ENCODE measurements at regions not wholly inside any gene's neighbourhood (a gene's known extent, or its start where the extent isn't known, plus 50 kb on each side); places are given as distances from the start of the nearest gene placed in this dataset.

GRCh38 chr1:219414250-219414649 lies 198.7 kb downstream of the ZC3H11B start:
- Histone ChIP-seq H3K36me3 (ENCODE audit: control insufficient read depth in 1 of 2, insufficient read depth in 2 of 2, low read length in 2 of 2) (no peaks in the 10 kb centered on the region), H3K9me2 (ENCODE audit: insufficient read depth) (no peaks in the 10 kb centered on the region), H3K27me3 (ENCODE audit: insufficient read depth, low read length) (no peaks in the 10 kb centered on the region), H3K4me1 (ENCODE audit: control insufficient read depth in 1 of 2, insufficient read depth in 2 of 2, low read length in 2 of 2) (no peaks in the 10 kb centered on the region), H3K4me3 (replicated peaks in 1 of 2; ENCODE audit: low read depth in 1 of 2, low read length in 2 of 2) (no peak overlapping the region), H2AFZ (ENCODE audit: low read depth, low read length, poor library complexity, severe bottlenecking) (no peak overlapping the region), H3K9me3 (ENCODE audit: control insufficient read depth in 1 of 2, insufficient read depth in 1 of 2, low read depth in 1 of 2, low read length in 2 of 2) (no peaks in the 10 kb centered on the region), H3K4me2 (ENCODE audit: low read length) (no peak overlapping the region), H4K20me1 (ENCODE audit: insufficient read depth) (no peaks in the 10 kb centered on the region), H3K27ac (ENCODE audit: low read depth, low read length) (no peak overlapping the region), H3K79me2 (ENCODE audit: insufficient read depth, low read length) (no peaks in the 10 kb centered on the region), H3K9ac (ENCODE audit: low read length) (no peak overlapping the region)
- intact Hi-C loops (cut with micrococcal nuclease): loop anchor here (10.0 kb wide), 1 partner anchor 401 kb away; no protein-coding TSS in a partner anchor
- no TSS peak for BruUV-seq (replicated peaks)
- POLR2A ChIA-PET: no interaction called here
- CTCF ChIA-PET: no interaction called here
- DNase-seq (ENCODE audit: low read depth, low spot score) (no peak), ATAC-seq (no peak)
- RAD21 ChIA-PET (ENCODE audit: low non-redundant PET in 1 of 2, low total read pairs in 2 of 2, uncharacterized antibody in 2 of 2, unreplicated experiment in 2 of 2): no interaction called here
- no peak for TF ChIP-seq JUND (IDR thresholded peaks at IDR 0.05)
- TF ChIP-seq EZH2 (IDR thresholded peaks at IDR 0.05): no peak
- TF ChIP-seq POLR2AphosphoS5 (IDR thresholded peaks at IDR 0.05; ENCODE audit: low read depth, low read length): no peak
- no peak for TF ChIP-seq POLR2A (IDR thresholded peaks at IDR 0.05; ENCODE audit: borderline replicate concordance, extremely low read depth, insufficient read depth, insufficient read length)
- TF ChIP-seq SP1 (IDR thresholded peaks at IDR 0.05; ENCODE audit: low read depth): no peak
- no peak for TF ChIP-seq CBX3 (IDR thresholded peaks at IDR 0.05; ENCODE audit: low read depth)
- no peak for TF ChIP-seq MAX (IDR thresholded peaks at IDR 0.05)
- no peak for TF ChIP-seq EGR1 (IDR thresholded peaks at IDR 0.05; ENCODE audit: low read depth)
- TF ChIP-seq ATF3 (IDR thresholded peaks at IDR 0.05): no peak
- no peak for TF ChIP-seq CEBPB (IDR thresholded peaks at IDR 0.05; ENCODE audit: low read depth)
- no peak for TF ChIP-seq ZFX (IDR thresholded peaks at IDR 0.05)
- no peak for TF ChIP-seq SRF (IDR thresholded peaks at IDR 0.05; ENCODE audit: low read depth)
- no peak for TF ChIP-seq ZBTB33 (IDR thresholded peaks at IDR 0.05; ENCODE audit: extremely low read depth, insufficient replicate concordance, low read length)

Data from HCT116 (cell line).